Activated naive CD4-positive, alpha-beta T cell treated with Interleukin-2 at 50 U/mL for 16 hours (primary cell): ENCODE measurements at regions not wholly inside any gene's neighbourhood (a gene's known extent, or its start where the extent isn't known, plus 50 kb on each side); places are given as distances from the start of the nearest gene placed in this dataset.
"Not testable (repeated sequence)": the region's sequence is repeated elsewhere in the genome, so short reads cannot be mapped to it uniquely, and the experiment has no call there.

Source experiments
- DNase-seq: peaks from one replicate; pipeline ENCODE4 v3.0.0-alpha.2; 2020

GRCh38 chr22:48483764-48484528 is 1343.7 kb downstream of the BRD1 start:
- no peak for DNase-seq

- DNase-seq, result no peak
Observed at GRCh38 chr22:48482771-48483170, 1344.9 kb downstream of the BRD1 start.

GRCh38 chr22:48482198-48482597 is 1345.5 kb downstream of the BRD1 start:
- not testable (repeated sequence) for DNase-seq

- no peak for DNase-seq
Observed at GRCh38 chr22:48481748-48482147, 1345.9 kb downstream of the BRD1 start.

- no peak for DNase-seq
Observed at GRCh38 chr22:48478529-48479265, 1349.0 kb downstream of the BRD1 start.

GRCh38 chr22:48478124-48478523 is 1349.5 kb downstream of the BRD1 start:
- DNase-seq, result no peak

GRCh38 chr22:48477031-48477721 is 1350.5 kb downstream of the BRD1 start:
- DNase-seq, result no peak

GRCh38 chr22:48476577-48476976 is 1351.1 kb downstream of the BRD1 start:
- DNase-seq, result no peak

- DNase-seq, result no peak
Observed at GRCh38 chr22:48475661-48476345, 1351.9 kb downstream of the BRD1 start.

GRCh38 chr22:48474881-48475280 is 1352.8 kb downstream of the BRD1 start:
- no peak for DNase-seq

- DNase-seq, result no peak
Observed at GRCh38 chr22:48473202-48473601, 1354.5 kb downstream of the BRD1 start.

- DNase-seq, result no peak
Observed at GRCh38 chr22:48464246-48464645, 1363.4 kb downstream of the BRD1 start.

- DNase-seq, result no peak
Observed at GRCh38 chr22:48459859-48460823, 1367.5 kb downstream of the BRD1 start.

- no peak for DNase-seq
Observed at GRCh38 chr22:48459259-48459658, 1368.4 kb downstream of the BRD1 start.

GRCh38 chr22:48456449-48456848 is 1371.2 kb downstream of the BRD1 start:
- no peak for DNase-seq

- DNase-seq, result no peak
Observed at GRCh38 chr22:48453751-48454485, 1373.8 kb downstream of the BRD1 start.

GRCh38 chr22:48453171-48453570 is 1374.5 kb downstream of the BRD1 start:
- no peak for DNase-seq

- DNase-seq, result no peak
Observed at GRCh38 chr22:48452766-48453165, 1374.9 kb downstream of the BRD1 start.

- no peak for DNase-seq
Observed at GRCh38 chr22:48451891-48452290, 1375.8 kb downstream of the BRD1 start.

GRCh38 chr22:48450188-48450825 is 1377.4 kb downstream of the BRD1 start:
- DNase-seq, result no peak
